Endothelial cell of umbilical vein (primary cell): ENCODE measurements at regions not wholly inside any gene's neighbourhood (a gene's known extent, or its start where the extent isn't known, plus 50 kb on each side); places are given as distances from the start of the nearest gene placed in this dataset.

ENCODE experiments used
- BruUV-seq: library from RNA; stranded (reverse); fragments of 400-500 nt; replicated peaks from 2 replicates; lab custom pipeline; 2021; lab: Mats Ljungman, UMichigan
- CTCF ChIA-PET: fragments of 300-600, 350-600 bp; sonication (Branson Sonifier 250); formaldehyde crosslinking; loops from one replicate; lab custom pipeline; 2021; ENCODE audit warnings: antibody characterized with exemption, inconsistent platforms; lab: Charles Lee
- POLR2A ChIA-PET: fragments of 300-600, 350-600 bp; sonication (Branson Sonifier 250); formaldehyde crosslinking; loops from one replicate; lab custom pipeline; 2021; ENCODE audit warnings: antibody characterized with exemption, inconsistent platforms; lab: Charles Lee
- DNase-seq: peaks from one replicate; pipeline ENCODE4 v3.0.0-alpha.2; 2011; ENCODE audit warnings: low read depth, low spot score
- FAIRE-seq: peaks from 2 replicates; lab custom pipeline; 2011; peaks lifted over from hg19 to GRCh38; lab: Jason Lieb, UNC
- H2AFZ ChIP-seq: 2 replicates; pipeline ENCODE4 v1.6.0; 2012; ENCODE audit warnings: low read depth, low read length, control low read depth, inconsistent platforms
- H3K27ac ChIP-seq: 2 replicates; pipeline ENCODE4 v1.5.1; 2011; ENCODE audit warnings: low read depth, mild to moderate bottlenecking, control low read depth, low read length, moderate library complexity; ENCODE audit not compliant: insufficient read depth
- H3K27me3 ChIP-seq, 2 experiments: 2 replicates each; pipeline versions ENCODE4 v1.6.0 to v1.6.1; 2011; ENCODE audit warnings: low read length in 2 of 2, mixed read lengths in 1 of 2; ENCODE audit not compliant: control insufficient read depth in 2 of 2, insufficient read depth in 2 of 2
- H3K36me3 ChIP-seq, 2 experiments: 2 replicates in 1 of 2; 3 replicates in 1 of 2; pipeline ENCODE4 v1.5.1; 2011; ENCODE audit warnings: low read length in 2 of 2, mild to moderate bottlenecking in 1 of 2, moderate library complexity in 1 of 2; ENCODE audit not compliant: control insufficient read depth in 2 of 2, insufficient read depth in 2 of 2; ENCODE audit errors: extremely low read depth in 1 of 2
- H3K4me1 ChIP-seq: 3 replicates; pipeline ENCODE4 v1.5.1; 2011; ENCODE audit warnings: mild to moderate bottlenecking, low read length; ENCODE audit not compliant: control insufficient read depth, insufficient read depth; ENCODE audit errors: extremely low read depth
- H3K4me2 ChIP-seq: 2 replicates; pipeline ENCODE4 v1.6.1; 2011; ENCODE audit warnings: low read length, control low read depth, mixed read lengths; ENCODE audit not compliant: insufficient read depth
- H3K4me3 ChIP-seq, 3 experiments: fragments of 200-600 bp in 1 of 3; sonication (generic), shearing (Covaris generic) in 1 of 3; replicated peaks in 1 of 3; 2 replicates each; pipeline ENCODE4 v1.5.1; 2011 to 2016; ENCODE audit warnings: control low read depth in 3 of 3, low read length in 3 of 3, mild to moderate bottlenecking in 2 of 3, inconsistent platforms in 1 of 3, low read depth in 1 of 3, moderate library complexity in 1 of 3; ENCODE audit not compliant: insufficient read depth in 1 of 3
- H3K79me2 ChIP-seq: 2 replicates; pipeline ENCODE4 v1.6.0; 2012; ENCODE audit warnings: low read length, inconsistent platforms; ENCODE audit not compliant: control insufficient read depth, insufficient read depth
- H3K9ac ChIP-seq: replicated peaks from 2 replicates; pipeline ENCODE3; 2011; ENCODE audit warnings: low read length, control low read depth; ENCODE audit not compliant: insufficient read depth; ENCODE audit errors: extremely low read depth
- H3K9me1 ChIP-seq: replicated peaks from 3 replicates; pipeline ENCODE4 v1.6.0; 2011; ENCODE audit warnings: mild to moderate bottlenecking, low read length; ENCODE audit not compliant: control insufficient read depth, insufficient read depth; ENCODE audit errors: extremely low read depth
- H3K9me3 ChIP-seq: replicated peaks from 2 replicates; pipeline ENCODE4 v1.5.1; 2012; ENCODE audit warnings: low read length, inconsistent platforms; ENCODE audit not compliant: control insufficient read depth, insufficient read depth
- H4K20me1 ChIP-seq: replicated peaks from 2 replicates; pipeline ENCODE3; 2011; ENCODE audit warnings: mild to moderate bottlenecking, low read length; ENCODE audit not compliant: control insufficient read depth, insufficient read depth; ENCODE audit errors: extremely low read depth
- EZH2 ChIP-seq: IDR thresholded peaks from 2 replicates; pipeline ENCODE4 v1.6.1; 2012; ENCODE audit warnings: borderline replicate concordance, low read depth, mild to moderate bottlenecking, moderate library complexity, low read length, inconsistent platforms; ENCODE audit not compliant: severe bottlenecking
- FOS ChIP-seq: IDR thresholded peaks from 2 replicates; pipeline ENCODE4 v1.6.1; 2011; ENCODE audit warnings: mild to moderate bottlenecking, low read length, moderate library complexity, borderline replicate concordance; ENCODE audit not compliant: insufficient read depth
- GATA2 ChIP-seq: IDR thresholded peaks from 2 replicates; pipeline ENCODE4 v1.7.0; 2011; ENCODE audit warnings: low read depth, mild to moderate bottlenecking, moderate library complexity, mixed read lengths, low read length; ENCODE audit not compliant: insufficient read length, insufficient read depth
- JUN ChIP-seq: IDR thresholded peaks from 2 replicates; pipeline ENCODE4 v1.6.1; 2011; ENCODE audit warnings: borderline replicate concordance, low read depth; ENCODE audit not compliant: insufficient read length, insufficient read depth
- MYC ChIP-seq: IDR thresholded peaks from one replicate; pipeline ENCODE4 v1.6.1; 2011; ENCODE audit warnings: mild to moderate bottlenecking, low read depth, low read length
- POLR2A ChIP-seq: IDR thresholded peaks from 2 replicates; pipeline ENCODE4 v1.6.1; 2012; ENCODE audit warnings: low read depth, mild to moderate bottlenecking, control low read depth, low read length
- POLR2AphosphoS5 ChIP-seq: IDR thresholded peaks from 2 replicates; pipeline ENCODE4 v1.6.1; 2012; ENCODE audit warnings: low read depth, mild to moderate bottlenecking, control low read depth, low read length, moderate library complexity; ENCODE audit not compliant: insufficient read depth
- dilution Hi-C: fragments of 300-500 bp; cut with MboI; formaldehyde crosslinking; loops from one replicate; pipeline ENCODE4 v1.15.0; 2019; ENCODE audit warnings: low sequenced_read_pairs; ENCODE audit not compliant: extremely low pct_ligation_motif_present
- intact Hi-C: fragments of 100-400 bp; cut with micrococcal nuclease; formaldehyde crosslinking; loops from one replicate; pipeline ENCODE4 v1.10.0; 2022
- TF ChIP-seq, protein P1 (sequence below): IDR thresholded peaks from 2 replicates; pipeline ENCODE4 v1.6.1; 2011; ENCODE audit not compliant: insufficient read depth, insufficient read length
- TF ChIP-seq, protein P2 (sequence below), 2 donors: IDR thresholded peaks; 1 replicate in 1 of 2; 2 replicates in 1 of 2; pipeline ENCODE4 v1.5.1; 2011; ENCODE audit warnings: low read length in 2 of 2, mild to moderate bottlenecking in 2 of 2, moderate library complexity in 2 of 2, control low read depth in 1 of 2, inconsistent platforms in 1 of 2, low read depth in 1 of 2; ENCODE audit not compliant: insufficient read depth in 1 of 2; ENCODE audit errors: extremely low read depth in 1 of 2

DNA sequence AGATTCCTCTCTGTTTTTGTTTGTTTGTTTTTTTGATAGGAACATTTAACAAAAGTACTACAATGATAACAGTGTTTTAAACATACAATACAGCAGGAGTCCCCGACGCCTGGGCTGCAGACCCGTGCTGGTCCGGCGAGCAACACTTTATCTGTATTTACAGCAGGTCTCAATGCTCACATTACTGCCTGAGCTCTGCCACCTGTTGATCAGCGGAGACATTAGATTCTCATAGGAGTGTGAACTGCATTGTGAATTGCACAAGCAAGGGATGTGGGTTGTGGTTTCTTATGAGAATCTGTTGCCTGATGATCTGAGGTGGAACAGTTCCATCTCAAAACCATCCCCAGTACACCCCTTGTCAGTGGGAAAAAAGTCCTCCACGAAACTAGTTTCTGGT lies 1068.5 kb upstream of the CDH10 start:
- Histone ChIP-seq H3K9ac (no peak overlapping the region), H3K4me2 (no peak overlapping the region), H3K4me1 (no peaks in the 10 kb centered on the region), H3K79me2 (no peaks in the 10 kb centered on the region), H3K4me3 (no peak overlapping the region), H4K20me1 (no peaks in the 10 kb centered on the region), H3K27ac (no peak overlapping the region), H3K9me3 (peaks cover 2% of the 10 kb centered on the region), H3K9me1 (no peaks in the 10 kb centered on the region), H3K27me3 (no peaks in the 10 kb centered on the region), H2AFZ (no peak overlapping the region), H3K36me3 (no peaks in the 10 kb centered on the region)
- no TSS peak for BruUV-seq
- intact Hi-C loops (no loop called here), dilution Hi-C loops (no loop called here)
- POLR2A ChIA-PET: no interaction called here
- FAIRE-seq (no peak), DNase-seq (no peak)
- no peak for TF ChIP-seq POLR2AphosphoS5
- no peak for TF ChIP-seq FOS
- no peak for TF ChIP-seq MYC
- TF ChIP-seq, protein P1, sequence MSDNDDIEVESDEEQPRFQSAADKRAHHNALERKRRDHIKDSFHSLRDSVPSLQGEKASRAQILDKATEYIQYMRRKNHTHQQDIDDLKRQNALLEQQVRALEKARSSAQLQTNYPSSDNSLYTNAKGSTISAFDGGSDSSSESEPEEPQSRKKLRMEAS: no peak
- no peak for TF ChIP-seq JUN
- TF ChIP-seq GATA2: no peak
- TF ChIP-seq, protein P2, sequence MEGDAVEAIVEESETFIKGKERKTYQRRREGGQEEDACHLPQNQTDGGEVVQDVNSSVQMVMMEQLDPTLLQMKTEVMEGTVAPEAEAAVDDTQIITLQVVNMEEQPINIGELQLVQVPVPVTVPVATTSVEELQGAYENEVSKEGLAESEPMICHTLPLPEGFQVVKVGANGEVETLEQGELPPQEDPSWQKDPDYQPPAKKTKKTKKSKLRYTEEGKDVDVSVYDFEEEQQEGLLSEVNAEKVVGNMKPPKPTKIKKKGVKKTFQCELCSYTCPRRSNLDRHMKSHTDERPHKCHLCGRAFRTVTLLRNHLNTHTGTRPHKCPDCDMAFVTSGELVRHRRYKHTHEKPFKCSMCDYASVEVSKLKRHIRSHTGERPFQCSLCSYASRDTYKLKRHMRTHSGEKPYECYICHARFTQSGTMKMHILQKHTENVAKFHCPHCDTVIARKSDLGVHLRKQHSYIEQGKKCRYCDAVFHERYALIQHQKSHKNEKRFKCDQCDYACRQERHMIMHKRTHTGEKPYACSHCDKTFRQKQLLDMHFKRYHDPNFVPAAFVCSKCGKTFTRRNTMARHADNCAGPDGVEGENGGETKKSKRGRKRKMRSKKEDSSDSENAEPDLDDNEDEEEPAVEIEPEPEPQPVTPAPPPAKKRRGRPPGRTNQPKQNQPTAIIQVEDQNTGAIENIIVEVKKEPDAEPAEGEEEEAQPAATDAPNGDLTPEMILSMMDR (IDR thresholded peaks at IDR 0.05; ENCODE audit: extremely low read depth in 1 of 2, insufficient read depth in 1 of 2, low read depth in 1 of 2, low read length in 2 of 2): no peak
- no peak for TF ChIP-seq POLR2A
- no peak for TF ChIP-seq EZH2
- CTCF ChIA-PET: no interaction called here
